ENCODE measurements at regions not wholly inside any gene's neighbourhood (a gene's known extent, or its start where the extent isn't known, plus 50 kb on each side); places are given as distances from the start of the nearest gene placed in this dataset.

DNA sequence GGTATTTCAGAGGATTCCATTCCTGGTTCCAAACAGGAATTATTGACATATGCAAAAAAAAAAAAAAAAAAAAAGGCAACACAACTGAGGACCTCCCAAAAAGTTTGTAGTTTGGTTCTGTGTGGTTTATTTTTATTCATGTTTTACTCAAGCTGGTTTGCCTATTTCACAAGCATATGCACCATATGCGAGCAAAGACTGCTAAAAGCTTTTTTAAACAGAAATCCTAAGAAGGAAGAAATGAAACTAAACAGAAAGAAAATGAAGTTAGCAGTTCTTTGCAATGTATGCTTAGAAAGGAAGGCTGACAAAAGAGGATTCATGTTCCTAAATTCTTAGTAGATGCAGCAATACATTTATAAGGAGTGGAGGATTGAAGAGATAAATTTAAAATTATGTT lies 487.6 kb upstream of the FLRT2 start:
- Histone ChIP-seq H3K36me3 (ENCODE audit: insufficient read depth, low read length) (no peaks in the 10 kb centered on the region), H3K4me1 (ENCODE audit: insufficient read depth, low read length, poor library complexity, severe bottlenecking) (no peaks in the 10 kb centered on the region), H3K27ac (ENCODE audit: low read depth, low read length, poor library complexity, severe bottlenecking) (no peak overlapping the region), H4K20me1 (ENCODE audit: insufficient read depth, low read length) (no peaks in the 10 kb centered on the region), H3K79me2 (ENCODE audit: insufficient read depth, low read depth, low read length) (no peaks in the 10 kb centered on the region), H3K9me3 (ENCODE audit: low read length) (no peaks in the 10 kb centered on the region), H3K4me3 (ENCODE audit: low read depth, low read length, poor library complexity, severe bottlenecking) (no peak overlapping the region), H3K9me2 (ENCODE audit: insufficient read depth, low read length) (no peaks in the 10 kb centered on the region), H3K4me2 (ENCODE audit: low read length) (no peak overlapping the region), H2AFZ (ENCODE audit: low read length) (no peak overlapping the region)
- no peak for DNase-seq (ENCODE audit: low spot score)
- intact Hi-C loops (cut with micrococcal nuclease; ENCODE audit: unreplicated experiment), result no loop called here
- ChIA-PET CTCF (ENCODE audit: unreplicated experiment) (no interaction called here), POLR2A (interaction anchor here (0.7 kb wide), 1 partner anchor 20 kb away, joined by 3 read pairs; no protein-coding TSS in a partner anchor)
- no peak for TF ChIP-seq EZH2phosphoT487 (IDR thresholded peaks at IDR 0.05; ENCODE audit: borderline replicate concordance, low read depth, low read length)
- no peak for TF ChIP-seq CTCF (conservative IDR thresholded peaks at IDR 0.05; ENCODE audit: low read length)
- no TSS peak for BruUV-seq (replicated peaks)

DNA sequence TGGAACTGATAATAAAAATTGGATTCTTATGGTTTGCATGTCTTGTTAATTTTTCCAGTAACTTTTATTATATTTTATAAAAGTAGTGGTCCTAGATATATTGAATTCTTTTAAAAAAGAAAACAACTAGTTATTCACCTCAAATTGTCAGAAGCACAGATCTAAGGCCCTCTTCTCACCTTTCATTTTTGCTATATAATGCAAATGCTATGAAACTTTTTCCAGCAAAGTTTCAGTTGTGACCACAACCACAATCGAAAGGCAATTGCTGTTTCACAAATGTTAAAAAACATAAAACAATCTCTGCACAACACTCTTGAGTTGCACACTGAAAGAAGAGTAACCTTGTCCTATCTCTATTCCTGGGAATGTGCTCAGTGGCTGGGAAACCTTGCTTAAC lies 479.8 kb upstream of the FLRT2 start:
- no peaks in the 10 kb centered on the region for H3K4me1 ChIP-seq (ENCODE audit: insufficient read depth, low read length, poor library complexity, severe bottlenecking)
- TF ChIP-seq EZH2phosphoT487 (IDR thresholded peaks at IDR 0.05; ENCODE audit: borderline replicate concordance, low read depth, low read length), result no peak
- no peak for TF ChIP-seq CTCF (conservative IDR thresholded peaks at IDR 0.05; ENCODE audit: low read length)
- intact Hi-C loops (cut with micrococcal nuclease; ENCODE audit: unreplicated experiment), result no loop called here
- no peaks in the 10 kb centered on the region for H3K36me3 ChIP-seq (ENCODE audit: insufficient read depth, low read length)
- H3K79me2 ChIP-seq (ENCODE audit: insufficient read depth, low read depth, low read length), result no peaks in the 10 kb centered on the region
- no peaks in the 10 kb centered on the region for H4K20me1 ChIP-seq (ENCODE audit: insufficient read depth, low read length)
- no peak overlapping the region for H3K4me3 ChIP-seq (ENCODE audit: low read depth, low read length, poor library complexity, severe bottlenecking)
- BruUV-seq (replicated peaks), result no TSS peak
- ChIA-PET POLR2A (no interaction called here), CTCF (ENCODE audit: unreplicated experiment) (no interaction called here)
- H3K27ac ChIP-seq (ENCODE audit: low read depth, low read length, poor library complexity, severe bottlenecking), result no peak overlapping the region
- no peaks in the 10 kb centered on the region for H3K9me3 ChIP-seq (ENCODE audit: low read length)
- no peaks in the 10 kb centered on the region for H3K9me2 ChIP-seq (ENCODE audit: insufficient read depth, low read length)
- H3K4me2 ChIP-seq (ENCODE audit: low read length), result no peak overlapping the region
- no peak overlapping the region for H2AFZ ChIP-seq (ENCODE audit: low read length)
- no peak for DNase-seq (ENCODE audit: low spot score)

GRCh38 chr14:85052646-85053045 lies 477.3 kb upstream of the FLRT2 start:
- Histone ChIP-seq H3K9me2 (ENCODE audit: insufficient read depth, low read length) (no peaks in the 10 kb centered on the region), H3K4me2 (ENCODE audit: low read length) (no peak overlapping the region), H3K27ac (ENCODE audit: low read depth, low read length, poor library complexity, severe bottlenecking) (no peak overlapping the region), H3K79me2 (ENCODE audit: insufficient read depth, low read depth, low read length) (no peaks in the 10 kb centered on the region), H3K9me3 (ENCODE audit: low read length) (no peaks in the 10 kb centered on the region), H4K20me1 (ENCODE audit: insufficient read depth, low read length) (no peaks in the 10 kb centered on the region), H2AFZ (ENCODE audit: low read length) (no peak overlapping the region), H3K36me3 (ENCODE audit: insufficient read depth, low read length) (no peaks in the 10 kb centered on the region), H3K4me1 (ENCODE audit: insufficient read depth, low read length, poor library complexity, severe bottlenecking) (no peaks in the 10 kb centered on the region), H3K4me3 (ENCODE audit: low read depth, low read length, poor library complexity, severe bottlenecking) (no peak overlapping the region)
- BruUV-seq (replicated peaks), result no TSS peak
- intact Hi-C loops (cut with micrococcal nuclease; ENCODE audit: unreplicated experiment), result no loop called here
- ChIA-PET POLR2A (no interaction called here), CTCF (ENCODE audit: unreplicated experiment) (no interaction called here)
- TF ChIP-seq CTCF (conservative IDR thresholded peaks at IDR 0.05; ENCODE audit: low read length) (no peak), EZH2phosphoT487 (IDR thresholded peaks at IDR 0.05; ENCODE audit: borderline replicate concordance, low read depth, low read length) (no peak)
- no peak for DNase-seq (ENCODE audit: low spot score)

All from OCI-LY7 (cell line).